ENCODE measurements at regions not wholly inside any gene's neighbourhood (a gene's known extent, or its start where the extent isn't known, plus 50 kb on each side); places are given as distances from the start of the nearest gene placed in this dataset.

DNA sequence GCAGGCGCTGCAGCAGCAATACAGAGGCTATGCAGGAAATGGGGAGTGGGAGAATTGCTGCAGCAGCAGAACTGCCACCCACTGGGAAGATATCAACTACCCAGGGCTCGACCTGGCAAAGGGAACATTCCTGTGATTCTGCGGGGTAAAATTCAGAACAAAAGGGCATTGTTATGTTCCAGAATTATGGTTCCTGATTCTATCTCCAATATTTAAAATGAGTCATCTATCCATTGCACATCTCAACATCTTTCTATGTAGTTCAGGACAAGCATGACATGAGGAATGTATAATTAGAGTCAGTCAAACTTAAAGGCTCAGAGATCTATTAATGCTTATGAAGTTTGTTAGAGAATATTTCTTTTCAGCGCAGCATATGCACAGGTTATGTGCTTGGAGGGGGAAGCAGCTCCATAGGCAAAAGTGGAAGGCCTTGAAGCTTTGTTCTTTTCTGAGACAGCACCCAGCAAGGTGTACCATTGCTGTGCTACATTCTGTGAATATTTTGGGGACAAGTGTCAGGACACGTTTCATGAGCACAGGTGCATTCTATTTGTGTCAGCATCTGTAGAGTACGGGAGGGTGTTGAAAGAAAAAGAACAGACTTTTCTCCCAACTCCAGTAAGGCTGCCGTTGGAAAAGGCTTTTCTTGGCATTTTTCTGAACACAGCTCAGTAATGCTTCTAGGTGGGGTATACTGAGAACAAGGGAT, 395.6 kb upstream of the MPDZ start:
- ATAC-seq (ENCODE audit: insufficient number of reproducible peaks, low FRiP score, low read depth) (no peak), DNase-seq (ENCODE audit: low spot score) (no peak)
- Histone ChIP-seq H3K36me3 (no peaks in the 10 kb centered on the region), H3K9me3 (no peaks in the 10 kb centered on the region), H3K4me3 (no peak overlapping the region), H3K4me1 (ENCODE audit: control insufficient read depth in 1 of 2, low read depth in 2 of 2) (no peaks in the 10 kb centered on the region), H3K27ac (no peak overlapping the region), H3K27me3 (replicated peaks; ENCODE audit: insufficient read depth) (no peaks in the 10 kb centered on the region)
- no peak for TF ChIP-seq CTCF (IDR thresholded peaks at IDR 0.05)

- no peaks in the 10 kb centered on the region for H3K9me3 ChIP-seq
- H3K36me3 ChIP-seq = no peaks in the 10 kb centered on the region
- H3K27ac ChIP-seq = no peak overlapping the region
- TF ChIP-seq CTCF (IDR thresholded peaks at IDR 0.05) = no peak
- no peaks in the 10 kb centered on the region for H3K27me3 ChIP-seq (replicated peaks; ENCODE audit: insufficient read depth)
- no peaks in the 10 kb centered on the region for H3K4me1 ChIP-seq (ENCODE audit: control insufficient read depth in 1 of 2, low read depth in 2 of 2)
- ATAC-seq (ENCODE audit: insufficient number of reproducible peaks, low FRiP score, low read depth) (no peak), DNase-seq (ENCODE audit: low spot score) (no peak)
- no peak overlapping the region for H3K4me3 ChIP-seq
Observed at GRCh38 chr9:13673348-13673747, 393.9 kb upstream of the MPDZ start.

DNA sequence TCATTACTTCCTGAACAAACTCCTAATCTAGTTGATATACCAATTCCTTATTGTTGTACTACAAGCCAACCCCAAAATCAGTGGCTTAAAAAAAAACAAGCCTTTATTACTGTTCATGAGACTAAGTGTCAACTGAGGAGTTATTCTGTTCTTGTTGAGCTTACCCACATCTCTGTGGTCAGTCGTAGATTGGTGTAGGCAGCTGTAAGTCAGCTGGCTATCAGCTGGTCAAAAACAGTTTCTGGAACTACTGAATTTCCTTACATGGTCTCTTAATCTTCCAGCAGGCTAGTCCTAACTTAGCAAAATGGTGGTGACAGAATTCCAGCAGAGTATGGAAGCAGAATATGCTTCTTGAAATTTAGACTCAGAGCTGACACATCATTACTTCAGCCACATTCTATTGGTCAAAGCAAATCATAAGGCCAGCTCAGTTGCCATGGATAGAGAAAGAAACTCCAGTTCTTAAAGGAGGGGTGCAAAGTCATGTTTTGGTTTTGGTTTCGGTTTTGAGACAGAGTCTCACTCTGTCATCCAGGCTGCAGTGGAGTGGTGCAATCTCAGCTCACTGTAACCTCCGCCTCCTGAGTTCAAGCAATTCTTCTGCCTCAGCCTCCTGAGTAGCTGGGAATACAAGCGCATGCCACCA, 386.1 kb upstream of the MPDZ start:
- H3K9me3 ChIP-seq = no peaks in the 10 kb centered on the region
- H3K4me3 ChIP-seq = no peak overlapping the region
- DNase-seq (ENCODE audit: low spot score) (no peak), ATAC-seq (ENCODE audit: insufficient number of reproducible peaks, low FRiP score, low read depth) (no peak)
- no peaks in the 10 kb centered on the region for H3K27me3 ChIP-seq (replicated peaks; ENCODE audit: insufficient read depth)
- H3K4me1 ChIP-seq (ENCODE audit: control insufficient read depth in 1 of 2, low read depth in 2 of 2) = no peaks in the 10 kb centered on the region
- H3K36me3 ChIP-seq = no peaks in the 10 kb centered on the region
- TF ChIP-seq CTCF (IDR thresholded peaks at IDR 0.05) = no peak
- no peak overlapping the region for H3K27ac ChIP-seq

DNA sequence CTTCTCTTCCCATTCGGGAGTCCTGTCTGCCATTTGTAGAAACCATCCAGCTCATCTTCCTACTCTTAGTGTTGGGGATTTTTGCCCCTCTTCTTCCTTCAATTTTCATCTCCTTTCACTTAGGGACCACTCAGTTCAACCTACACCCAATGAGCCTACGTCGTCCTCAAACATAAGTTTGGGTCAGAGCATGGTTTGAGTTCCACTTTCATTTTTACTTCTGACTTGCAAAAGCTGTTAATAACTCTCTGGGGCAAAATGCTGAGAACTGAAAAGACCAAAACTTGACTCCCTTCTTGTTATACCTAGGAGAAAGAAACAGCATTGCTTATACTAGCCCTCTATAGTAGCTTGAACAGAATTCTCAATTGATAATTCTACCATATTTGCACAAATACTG, 381.5 kb upstream of the MPDZ start:
- ATAC-seq (ENCODE audit: insufficient number of reproducible peaks, low FRiP score, low read depth) (no peak), DNase-seq (ENCODE audit: low spot score) (no peak)
- Histone ChIP-seq H3K27me3 (replicated peaks; ENCODE audit: insufficient read depth) (no peaks in the 10 kb centered on the region), H3K4me3 (no peak overlapping the region), H3K27ac (no peak overlapping the region), H3K36me3 (no peaks in the 10 kb centered on the region), H3K4me1 (ENCODE audit: control insufficient read depth in 1 of 2, low read depth in 2 of 2) (no peaks in the 10 kb centered on the region), H3K9me3 (no peaks in the 10 kb centered on the region)
- TF ChIP-seq CTCF (IDR thresholded peaks at IDR 0.05) = no peak

DNA sequence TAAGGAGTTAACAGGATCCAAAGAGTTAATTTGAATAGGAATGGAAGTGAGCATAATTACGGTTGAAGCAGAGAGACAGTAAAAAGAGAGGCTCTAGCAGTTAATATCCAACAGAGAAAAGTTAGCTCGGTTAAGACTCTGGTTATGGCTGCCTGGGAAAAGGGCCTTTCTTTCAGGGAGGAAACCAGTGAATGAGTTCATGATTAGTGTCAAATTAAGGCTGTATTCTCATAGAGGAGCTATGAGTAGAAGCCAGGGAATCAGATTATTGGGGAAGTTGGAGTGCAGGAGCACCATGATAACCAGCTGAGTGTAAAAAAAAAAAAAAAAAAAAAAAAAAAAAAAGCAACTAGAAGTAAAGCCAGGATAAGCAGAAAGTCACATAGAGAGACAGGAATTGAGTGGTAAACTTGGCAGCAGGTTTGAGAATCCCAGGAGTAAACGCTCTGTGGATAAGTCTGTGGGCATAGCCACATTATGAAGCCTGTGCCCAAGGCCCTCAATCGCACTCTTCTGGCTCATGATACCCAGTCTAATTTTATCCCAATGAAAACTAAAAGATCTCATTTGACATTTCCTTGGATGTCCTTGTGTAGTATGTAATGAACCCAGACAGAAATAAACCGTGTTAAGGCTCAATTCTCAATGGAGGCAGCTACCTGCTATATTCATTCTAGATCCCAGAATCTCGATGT, 372.6 kb upstream of the MPDZ start:
- Histone ChIP-seq H3K4me3 (no peak overlapping the region), H3K27ac (peak overlapping the region; percentile 53 to 60), H3K4me1 (ENCODE audit: control insufficient read depth in 1 of 2, low read depth in 2 of 2) (peaks cover 8 to 27% of the 10 kb centered on the region in 2 donors), H3K27me3 (replicated peaks; ENCODE audit: insufficient read depth) (no peaks in the 10 kb centered on the region), H3K36me3 (no peaks in the 10 kb centered on the region), H3K9me3 (no peaks in the 10 kb centered on the region)
- TF ChIP-seq CTCF (IDR thresholded peaks at IDR 0.05) = no peak
- peak; percentile 76 for ATAC-seq (ENCODE audit: insufficient number of reproducible peaks, low FRiP score, low read depth)
- peak; percentile 31 for DNase-seq (ENCODE audit: low spot score)

Measured in thoracic aorta (tissue), 2 donors.